ENCODE measurements at regions not wholly inside any gene's neighbourhood (a gene's known extent, or its start where the extent isn't known, plus 50 kb on each side); places are given as distances from the start of the nearest gene placed in this dataset.

- ChIA-PET POLR2A (no interaction called here), CTCF (no interaction called here)
- DNase-seq (ENCODE audit: low spot score), result no peak
- TF ChIP-seq E2F4 (CRISPR knock-in tag; IDR thresholded peaks at IDR 0.05; ENCODE audit: borderline replicate concordance, low read depth) (no peak), TCF7 (CRISPR knock-in tag; IDR thresholded peaks at IDR 0.05; ENCODE audit: low read depth) (no peak), KAT7 (CRISPR knock-in tag; IDR thresholded peaks at IDR 0.05; ENCODE audit: borderline replicate concordance) (no peak), NR1H2 (CRISPR knock-in tag; IDR thresholded peaks at IDR 0.05) (no peak), NFATC4 (CRISPR knock-in tag; IDR thresholded peaks at IDR 0.05) (no peak), FOXP4 (CRISPR knock-in tag; IDR thresholded peaks at IDR 0.05) (no peak), MXD4 (CRISPR knock-in tag; IDR thresholded peaks at IDR 0.05; ENCODE audit: borderline replicate concordance) (no peak), ZSCAN18 (CRISPR knock-in tag; IDR thresholded peaks at IDR 0.05) (no peak), ESRRA (CRISPR knock-in tag; IDR thresholded peaks at IDR 0.05; ENCODE audit: borderline replicate concordance) (no peak), ZNF121 (CRISPR knock-in tag; IDR thresholded peaks at IDR 0.05) (no peak), ZNF423 (CRISPR knock-in tag; IDR thresholded peaks at IDR 0.05) (no peak), IRF2 (CRISPR knock-in tag; IDR thresholded peaks at IDR 0.05; ENCODE audit: borderline replicate concordance, low read depth) (no peak), ZNF219 (CRISPR knock-in tag; IDR thresholded peaks at IDR 0.05; ENCODE audit: borderline replicate concordance) (no peak), USF1 (CRISPR knock-in tag; IDR thresholded peaks at IDR 0.05) (no peak), CBFB (CRISPR knock-in tag; IDR thresholded peaks at IDR 0.05; ENCODE audit: low read depth) (no peak), SMAD4 (CRISPR knock-in tag; IDR thresholded peaks at IDR 0.05) (no peak), PREB (CRISPR knock-in tag; IDR thresholded peaks at IDR 0.05; ENCODE audit: borderline replicate concordance) (no peak)
- H3K4me1 Mint-ChIP-seq, result peaks cover 11% of the 10 kb centered on the region
- H3K9me3 Mint-ChIP-seq, result peaks cover 12% of the 10 kb centered on the region
- no peak overlapping the region for H3K4me3 Mint-ChIP-seq
- H3K36me3 Mint-ChIP-seq, result 0 out of 2 replicates have a peak, but pooled peaks cover 2% of the 10 kb centered on the region
- no peaks in the 10 kb centered on the region for H3K27me3 Mint-ChIP-seq (ENCODE audit: low read depth)
- peak; percentile 61 for ATAC-seq
- H3K27ac Mint-ChIP-seq, result no peak overlapping the region
Observed at GRCh38 chr14:97916669-97917568, 1119.7 kb downstream of the VRK1 start.

GRCh38 chr14:97920201-97920600 lies 1123.0 kb downstream of the VRK1 start:
- Mint-ChIP-seq H3K36me3 (0 out of 2 replicates have a peak, but pooled peaks cover 2% of the 10 kb centered on the region), H3K9me3 (peaks cover 12% of the 10 kb centered on the region), H3K27ac (no peak overlapping the region), H3K4me3 (no peak overlapping the region), H3K4me1 (peaks cover 11% of the 10 kb centered on the region), H3K27me3 (ENCODE audit: low read depth) (no peaks in the 10 kb centered on the region; the same call in 1 of the 2 replicates)
- no peak for ATAC-seq
- CTCF ChIA-PET, result no interaction called here
- DNase-seq (ENCODE audit: low spot score), result no peak
- POLR2A ChIA-PET, result no interaction called here
- TF ChIP-seq E2F5 (CRISPR knock-in tag; IDR thresholded peaks at IDR 0.05), result no peak
- no peak for TF ChIP-seq NR2C2 (CRISPR knock-in tag; IDR thresholded peaks at IDR 0.05)
- TF ChIP-seq ZNF416 (CRISPR knock-in tag; IDR thresholded peaks at IDR 0.05), result no peak
- TF ChIP-seq MLX (CRISPR knock-in tag; IDR thresholded peaks at IDR 0.05), result no peak
- TF ChIP-seq ZNF232 (CRISPR knock-in tag; IDR thresholded peaks at IDR 0.05), result no peak
- no peak for TF ChIP-seq CREM (CRISPR knock-in tag; IDR thresholded peaks at IDR 0.05)
- no peak for TF ChIP-seq ATF6 (CRISPR knock-in tag; IDR thresholded peaks at IDR 0.05)
- no peak for TF ChIP-seq CBFB (CRISPR knock-in tag; IDR thresholded peaks at IDR 0.05; ENCODE audit: low read depth)

Measured in WTC11 (cell line).